ENCODE measurements at regions not wholly inside any gene's neighbourhood (a gene's known extent, or its start where the extent isn't known, plus 50 kb on each side); places are given as distances from the start of the nearest gene placed in this dataset.
A peak's percentile ranks its signal among the peaks of the same experiment; 100 is the strongest.

GRCh38 chr12:63292471-63293221 is 141.6 kb upstream of the AVPR1A start:
- H3K27ac ChIP-seq = no peak overlapping the region
- DNase-seq (ENCODE audit: low read depth, low spot score) = no peak

GRCh38 chr12:63276537-63277365 is 125.8 kb upstream of the AVPR1A start:
- no peak overlapping the region for H3K27ac ChIP-seq
- no peak for DNase-seq (ENCODE audit: low read depth, low spot score)

GRCh38 chr12:63266988-63267387 is 116.0 kb upstream of the AVPR1A start:
- no peak overlapping the region for H3K27ac ChIP-seq
- no peak for DNase-seq (ENCODE audit: low read depth, low spot score)

DNA sequence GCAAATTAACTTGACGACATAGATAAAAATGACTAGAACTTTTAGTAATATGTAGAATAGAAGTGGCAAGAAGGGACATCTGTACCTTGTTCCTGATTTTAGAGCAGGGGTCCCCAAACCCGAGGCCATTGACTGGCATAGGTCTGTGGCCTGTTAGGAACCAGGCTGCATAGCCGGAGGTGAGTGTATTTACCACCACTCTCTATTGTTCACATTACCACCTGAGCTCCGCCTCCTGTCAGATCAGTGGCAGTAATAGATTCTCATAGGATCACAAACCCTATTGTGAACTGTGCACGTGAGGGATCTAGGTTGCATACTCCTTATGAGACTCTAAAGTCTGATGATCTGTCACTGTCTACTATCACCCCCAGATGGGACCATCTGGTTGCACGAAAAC is 113.6 kb upstream of the AVPR1A start:
- DNase-seq (ENCODE audit: low read depth, low spot score) = no peak
- H3K27ac ChIP-seq = no peak overlapping the region

- no peak overlapping the region for H3K27ac ChIP-seq
- no peak for DNase-seq (ENCODE audit: low read depth, low spot score)
These were observed 99.5 kb upstream of the AVPR1A start for GRCh38 chr12:63250486-63250885.

DNA sequence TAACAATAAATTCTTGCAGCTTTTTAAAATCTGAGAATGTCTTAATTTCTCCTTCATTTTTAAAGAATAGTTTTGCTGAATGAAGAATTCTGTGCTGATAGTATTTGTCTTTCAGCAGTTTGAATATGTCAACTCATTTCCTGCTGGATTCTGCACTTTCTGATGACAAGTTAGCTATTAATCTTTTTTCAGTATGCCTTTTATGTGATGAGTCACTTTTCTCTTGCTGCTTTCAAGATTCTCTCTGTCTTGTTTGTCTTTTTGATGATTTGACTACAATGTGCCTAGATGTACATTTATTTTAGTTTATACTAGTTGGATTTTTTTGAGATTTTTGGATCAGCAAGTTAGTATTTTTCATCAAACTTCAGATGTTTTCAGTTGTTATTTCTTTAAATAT is 87.9 kb upstream of the AVPR1A start:
- no peak for DNase-seq (ENCODE audit: low read depth, low spot score)
- no peak overlapping the region for H3K27ac ChIP-seq

GRCh38 chr12:63232896-63233295 is 81.9 kb upstream of the AVPR1A start:
- no peak for DNase-seq (ENCODE audit: low read depth, low spot score)
- no peak overlapping the region for H3K27ac ChIP-seq

- no peak for DNase-seq (ENCODE audit: low read depth, low spot score)
- no peak overlapping the region for H3K27ac ChIP-seq
These were observed 77.9 kb upstream of the AVPR1A start for GRCh38 chr12:63228853-63229252.

DNA sequence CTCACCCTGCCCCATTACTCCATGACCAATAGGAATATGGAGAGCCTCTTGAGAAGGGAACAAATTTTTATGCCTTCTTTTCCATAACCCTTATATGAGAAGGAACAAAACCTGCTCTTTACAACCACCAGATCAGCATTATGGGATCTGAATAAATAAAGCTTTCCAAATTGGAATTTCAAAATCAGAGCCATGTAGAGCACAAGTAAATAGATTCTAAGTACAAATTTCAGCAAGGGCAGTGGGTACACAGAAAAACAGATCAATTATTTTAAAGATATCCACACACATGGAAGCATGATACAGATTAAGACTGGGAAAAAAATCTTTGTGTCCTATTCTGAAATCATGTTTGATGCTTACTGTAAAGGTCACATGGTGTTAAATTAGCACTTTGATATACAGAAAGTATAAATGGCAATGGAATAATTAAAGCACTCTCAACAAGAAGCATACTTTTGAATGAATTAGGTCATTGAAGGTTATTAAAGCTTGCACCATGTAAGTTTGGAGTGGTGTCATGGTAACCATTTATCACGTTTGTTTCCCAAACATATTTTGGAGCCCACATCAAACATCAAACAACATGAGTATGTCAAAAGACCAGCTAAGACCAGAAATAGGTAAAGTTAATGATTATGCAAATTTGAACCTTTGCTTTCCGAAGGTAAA is 75.9 kb upstream of the AVPR1A start:
- DNase-seq (ENCODE audit: low read depth, low spot score) = no peak
- H3K27ac ChIP-seq = no peak overlapping the region

- no peak for DNase-seq (ENCODE audit: low read depth, low spot score)
These were observed 73.4 kb upstream of the AVPR1A start for GRCh38 chr12:63224396-63224795.

GRCh38 chr12:63223128-63223527 is 72.1 kb upstream of the AVPR1A start:
- DNase-seq (ENCODE audit: low read depth, low spot score) = no peak
- no peak overlapping the region for H3K27ac ChIP-seq

More at GRCh38 chr12:63224396-63224795, 73.4 kb upstream of the AVPR1A start:
- no peak overlapping the region for H3K27ac ChIP-seq

DNA sequence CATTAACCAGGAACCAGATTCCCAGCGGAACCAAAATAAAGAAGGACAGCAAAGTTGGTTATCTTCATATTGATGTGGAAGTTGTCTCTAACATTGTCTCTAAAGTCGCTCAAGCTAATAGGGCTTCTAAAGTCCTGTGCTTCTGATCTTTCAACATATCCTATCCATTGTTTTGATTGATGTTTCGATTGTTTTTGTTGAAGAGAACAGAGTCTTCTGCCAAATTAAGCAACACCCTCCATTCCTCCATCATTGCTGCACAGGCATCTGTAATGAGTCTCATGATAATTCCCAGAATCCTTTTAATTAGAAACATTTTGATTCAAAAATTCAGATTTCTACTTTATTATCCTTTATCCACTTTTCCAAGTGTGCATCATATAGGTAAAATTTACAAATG is 71.6 kb upstream of the AVPR1A start:
- no peak for DNase-seq (ENCODE audit: low read depth, low spot score)
- H3K27ac ChIP-seq = no peak overlapping the region

- H3K27ac ChIP-seq = no peak overlapping the region
- DNase-seq (ENCODE audit: low read depth, low spot score) = no peak
These were observed 69.9 kb upstream of the AVPR1A start for GRCh38 chr12:63220921-63221320.

DNA sequence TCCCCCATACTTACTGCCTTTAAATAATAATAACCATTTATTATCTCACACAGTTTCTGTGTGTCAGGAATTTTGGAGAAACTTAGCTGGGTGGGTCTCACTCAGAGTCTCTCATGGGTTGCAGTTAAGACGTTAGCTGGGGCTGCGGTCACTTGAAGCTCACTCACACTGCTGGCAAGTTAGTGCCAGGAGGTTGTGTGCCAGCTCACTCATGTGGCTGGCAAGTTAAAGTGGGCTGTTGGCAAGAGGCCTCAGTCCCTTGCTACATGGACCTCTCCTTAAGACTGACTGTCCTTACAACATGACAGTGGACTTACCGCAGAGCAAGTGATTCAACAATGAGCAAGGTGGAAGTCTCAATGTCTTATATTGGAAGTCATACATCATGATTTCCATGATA is 61.3 kb upstream of the AVPR1A start:
- H3K27ac ChIP-seq = no peak overlapping the region
- DNase-seq (ENCODE audit: low read depth, low spot score) = no peak

GRCh38 chr12:63208956-63209355 is 58.0 kb upstream of the AVPR1A start:
- no peak for DNase-seq (ENCODE audit: low read depth, low spot score)
- H3K27ac ChIP-seq = no peak overlapping the region

DNA sequence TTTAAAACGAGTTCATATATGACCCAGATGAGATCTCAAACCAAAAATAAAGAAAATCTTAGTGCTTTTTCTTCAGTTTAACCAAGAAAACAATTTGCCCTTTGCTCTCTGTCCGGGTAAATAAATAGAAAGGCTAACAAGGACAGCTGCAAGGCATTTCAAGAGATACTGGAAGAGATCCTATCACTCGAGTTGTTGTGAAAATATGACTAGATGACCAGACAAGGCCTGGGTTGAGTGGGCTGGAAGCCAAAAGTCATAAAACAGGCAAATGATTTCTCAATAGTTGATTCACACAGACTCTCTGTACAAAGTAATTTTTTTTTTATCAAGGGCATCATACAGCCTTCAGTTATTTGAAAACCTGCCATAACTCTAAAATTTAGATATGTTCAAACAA is 55.9 kb upstream of the AVPR1A start:
- DNase-seq (ENCODE audit: low read depth, low spot score) = peak; percentile 54
- no peak overlapping the region for H3K27ac ChIP-seq

- H3K27ac ChIP-seq = no peak overlapping the region
- DNase-seq (ENCODE audit: low read depth, low spot score) = no peak
These were observed 55.5 kb upstream of the AVPR1A start for GRCh38 chr12:63206494-63206893.
